ENCODE measurements at regions not wholly inside any gene's neighbourhood (a gene's known extent, or its start where the extent isn't known, plus 50 kb on each side); places are given as distances from the start of the nearest gene placed in this dataset.

DNA sequence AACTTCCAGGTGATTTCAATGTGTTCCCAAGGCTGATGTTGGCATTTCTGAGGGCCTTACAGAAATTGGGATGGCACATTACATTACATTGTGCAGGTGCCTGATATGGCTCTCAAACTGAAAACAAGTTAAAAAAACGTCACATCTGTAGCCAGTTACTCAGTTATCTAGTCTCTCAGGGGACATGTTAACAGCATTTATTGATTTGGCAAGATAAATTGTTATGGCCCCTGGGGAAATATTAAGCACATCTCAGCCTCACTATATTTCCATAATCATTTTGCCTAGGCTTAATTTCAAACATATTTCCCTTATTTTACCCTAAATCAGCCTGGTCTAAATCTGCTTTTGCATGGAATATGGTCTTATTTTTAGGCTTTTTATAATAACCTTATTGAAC lies 290.0 kb downstream of the IL15 start:
- DNase-seq = no peak
- H3F3A ChIP-seq (ENCODE audit: insufficient read depth, low read depth) = no peaks in the 10 kb centered on the region
- no peaks in the 10 kb centered on the region for H3K4me1 ChIP-seq (replicated peaks; ENCODE audit: insufficient read depth)
- H3K27ac ChIP-seq = no peak overlapping the region
- no peaks in the 10 kb centered on the region for H4K20me1 ChIP-seq (ENCODE audit: insufficient read depth)
- CTCF ChIA-PET = no interaction called here
- no peaks in the 10 kb centered on the region for H3K9me3 ChIP-seq (ENCODE audit: insufficient read depth, low read depth)
- H3K9me2 ChIP-seq (ENCODE audit: insufficient read depth) = no peaks in the 10 kb centered on the region
- TF ChIP-seq EZH2 (IDR thresholded peaks at IDR 0.05; ENCODE audit: low read depth) = no peak
- TF ChIP-seq, protein P1, sequence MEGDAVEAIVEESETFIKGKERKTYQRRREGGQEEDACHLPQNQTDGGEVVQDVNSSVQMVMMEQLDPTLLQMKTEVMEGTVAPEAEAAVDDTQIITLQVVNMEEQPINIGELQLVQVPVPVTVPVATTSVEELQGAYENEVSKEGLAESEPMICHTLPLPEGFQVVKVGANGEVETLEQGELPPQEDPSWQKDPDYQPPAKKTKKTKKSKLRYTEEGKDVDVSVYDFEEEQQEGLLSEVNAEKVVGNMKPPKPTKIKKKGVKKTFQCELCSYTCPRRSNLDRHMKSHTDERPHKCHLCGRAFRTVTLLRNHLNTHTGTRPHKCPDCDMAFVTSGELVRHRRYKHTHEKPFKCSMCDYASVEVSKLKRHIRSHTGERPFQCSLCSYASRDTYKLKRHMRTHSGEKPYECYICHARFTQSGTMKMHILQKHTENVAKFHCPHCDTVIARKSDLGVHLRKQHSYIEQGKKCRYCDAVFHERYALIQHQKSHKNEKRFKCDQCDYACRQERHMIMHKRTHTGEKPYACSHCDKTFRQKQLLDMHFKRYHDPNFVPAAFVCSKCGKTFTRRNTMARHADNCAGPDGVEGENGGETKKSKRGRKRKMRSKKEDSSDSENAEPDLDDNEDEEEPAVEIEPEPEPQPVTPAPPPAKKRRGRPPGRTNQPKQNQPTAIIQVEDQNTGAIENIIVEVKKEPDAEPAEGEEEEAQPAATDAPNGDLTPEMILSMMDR (conservative IDR thresholded peaks at IDR 0.05) = no peak
- H3K4me3 ChIP-seq = no peak overlapping the region
- no TSS peak for BruUV-seq (replicated peaks)
- POLR2A ChIA-PET (ENCODE audit: unreplicated experiment) = no interaction called here
- no peak overlapping the region for H2AFZ ChIP-seq
- intact Hi-C loops (cut with micrococcal nuclease; ENCODE audit: unreplicated experiment) = no loop called here
- H3K79me2 ChIP-seq (ENCODE audit: low read depth) = no peaks in the 10 kb centered on the region
- no peak overlapping the region for H3K4me2 ChIP-seq
- H3K36me3 ChIP-seq (ENCODE audit: low read depth) = no peaks in the 10 kb centered on the region
- H3K27me3 ChIP-seq (ENCODE audit: insufficient read depth, low read depth) = no peaks in the 10 kb centered on the region

DNA sequence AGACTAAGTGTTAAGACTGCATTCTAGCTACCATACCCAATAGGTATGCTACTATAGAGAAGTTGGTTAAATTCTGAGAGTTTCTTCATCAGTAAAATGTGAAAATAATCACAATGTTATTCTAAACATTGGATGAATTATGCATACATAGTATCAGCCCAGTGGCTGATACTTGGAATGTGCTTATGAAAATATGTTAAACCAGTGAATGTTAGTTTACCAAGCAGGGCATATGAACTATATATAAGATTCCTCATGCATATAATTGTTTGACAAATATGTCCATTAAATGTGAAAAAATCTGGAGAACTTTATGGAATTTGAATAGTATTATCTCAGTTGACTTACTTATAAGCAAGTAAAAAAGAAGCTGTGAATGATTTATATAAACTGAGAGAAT lies 296.1 kb downstream of the IL15 start:
- intact Hi-C loops (cut with micrococcal nuclease; ENCODE audit: unreplicated experiment) = no loop called here
- DNase-seq = no peak

DNA sequence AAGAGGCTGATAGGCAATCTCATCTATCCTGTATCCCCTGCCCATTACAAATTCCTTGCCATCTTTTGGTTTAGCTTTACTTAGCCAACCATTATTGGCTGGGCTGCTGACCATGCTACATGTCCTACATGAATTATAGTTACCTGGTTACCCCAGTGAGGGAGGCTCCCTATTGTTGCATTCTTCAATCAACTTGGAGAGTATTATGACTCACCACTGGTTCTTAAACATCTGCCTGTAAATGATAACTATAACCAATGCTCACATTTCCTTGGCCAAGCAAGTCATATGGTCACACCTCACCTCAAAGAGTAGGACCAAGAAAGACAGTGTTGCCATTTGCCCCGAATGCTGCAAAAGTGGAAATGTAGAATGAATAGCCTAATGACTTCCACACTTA lies 297.6 kb downstream of the IL15 start:
- DNase-seq = no peak

More for the DNA sequence above, 296.1 kb downstream of the IL15 start:
- Histone ChIP-seq H4K20me1 (ENCODE audit: insufficient read depth) (no peaks in the 10 kb centered on the region), H3K4me2 (no peak overlapping the region), H3K79me2 (ENCODE audit: low read depth) (no peaks in the 10 kb centered on the region), H3F3A (ENCODE audit: insufficient read depth, low read depth) (no peaks in the 10 kb centered on the region), H3K27me3 (ENCODE audit: insufficient read depth, low read depth) (no peaks in the 10 kb centered on the region), H3K36me3 (ENCODE audit: low read depth) (no peaks in the 10 kb centered on the region), H3K9me2 (ENCODE audit: insufficient read depth) (no peaks in the 10 kb centered on the region), H3K9me3 (ENCODE audit: insufficient read depth, low read depth) (no peaks in the 10 kb centered on the region), H3K27ac (no peak overlapping the region), H2AFZ (no peak overlapping the region), H3K4me1 (replicated peaks; ENCODE audit: insufficient read depth) (no peaks in the 10 kb centered on the region), H3K4me3 (no peak overlapping the region)
- TF ChIP-seq, protein P1 (conservative IDR thresholded peaks at IDR 0.05) = no peak
- no peak for TF ChIP-seq EZH2 (IDR thresholded peaks at IDR 0.05; ENCODE audit: low read depth)
- BruUV-seq (replicated peaks) = no TSS peak
- CTCF ChIA-PET = interaction anchor here (0.5 kb wide), 1 partner anchor 270 kb away, joined by 3 read pairs; no protein-coding TSS in a partner anchor
- POLR2A ChIA-PET (ENCODE audit: unreplicated experiment) = no interaction called here

More for the DNA sequence above, 297.6 kb downstream of the IL15 start:
- H3K27me3 ChIP-seq (ENCODE audit: insufficient read depth, low read depth) = no peaks in the 10 kb centered on the region
- H3K9me2 ChIP-seq (ENCODE audit: insufficient read depth) = no peaks in the 10 kb centered on the region
- H3K79me2 ChIP-seq (ENCODE audit: low read depth) = no peaks in the 10 kb centered on the region
- H3K27ac ChIP-seq = no peak overlapping the region
- no peak overlapping the region for H2AFZ ChIP-seq
- no peak overlapping the region for H3K4me2 ChIP-seq
- CTCF ChIA-PET = no interaction called here
- intact Hi-C loops (cut with micrococcal nuclease; ENCODE audit: unreplicated experiment) = no loop called here
- no peaks in the 10 kb centered on the region for H3F3A ChIP-seq (ENCODE audit: insufficient read depth, low read depth)
- H3K4me1 ChIP-seq (replicated peaks; ENCODE audit: insufficient read depth) = no peaks in the 10 kb centered on the region
- H3K4me3 ChIP-seq = no peak overlapping the region
- H3K9me3 ChIP-seq (ENCODE audit: insufficient read depth, low read depth) = no peaks in the 10 kb centered on the region
- no TSS peak for BruUV-seq (replicated peaks)
- TF ChIP-seq EZH2 (IDR thresholded peaks at IDR 0.05; ENCODE audit: low read depth) = no peak
- TF ChIP-seq, protein P1 (conservative IDR thresholded peaks at IDR 0.05) = no peak
- no peaks in the 10 kb centered on the region for H3K36me3 ChIP-seq (ENCODE audit: low read depth)
- no peaks in the 10 kb centered on the region for H4K20me1 ChIP-seq (ENCODE audit: insufficient read depth)
- POLR2A ChIA-PET (ENCODE audit: unreplicated experiment) = no interaction called here
